SHP77 (cell line): ENCODE measurements at regions not wholly inside any gene's neighbourhood (a gene's known extent, or its start where the extent isn't known, plus 50 kb on each side); places are given as distances from the start of the nearest gene placed in this dataset.
"Not testable (repeated sequence)": the region's sequence is repeated elsewhere in the genome, so short reads cannot be mapped to it uniquely, and the experiment has no call there.

Experiments
- DNase-seq, 2 experiments: peaks; one replicate each; lab custom pipeline; 2025; lab: John Stamatoyannopoulos, UW

DNA sequence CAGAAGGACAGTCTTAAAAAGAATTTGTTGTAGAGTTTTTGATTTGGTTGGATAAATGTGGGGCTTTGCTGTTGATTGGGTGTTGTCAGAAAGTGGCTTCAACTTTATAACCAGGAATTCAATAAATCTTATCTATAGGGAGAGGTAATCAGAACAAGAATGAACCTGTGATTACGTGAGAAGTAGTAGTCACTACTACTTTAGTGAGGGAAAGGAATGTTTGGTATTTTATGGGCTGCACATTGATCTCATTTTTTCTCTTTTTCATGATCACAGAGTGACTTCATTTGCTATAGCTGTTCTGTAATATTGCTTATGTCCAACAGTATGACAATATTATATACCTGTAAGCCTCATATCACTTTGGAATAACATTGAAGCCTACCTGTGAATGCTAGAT, 485.2 kb upstream of the BCHE start:
- DNase-seq, result no peak

GRCh38 chr3:166307756-166308350, 470.6 kb upstream of the BCHE start:
- no peak for DNase-seq

GRCh38 chr3:166304584-166304983, 467.4 kb upstream of the BCHE start:
- no peak for DNase-seq

GRCh38 chr3:166303681-166304080, 466.5 kb upstream of the BCHE start:
- no peak for DNase-seq

- no peak for DNase-seq
Observed at GRCh38 chr3:166302331-166302730, 465.1 kb upstream of the BCHE start.

- no peak for DNase-seq
Observed at GRCh38 chr3:166296179-166296783, 459.1 kb upstream of the BCHE start.

DNA sequence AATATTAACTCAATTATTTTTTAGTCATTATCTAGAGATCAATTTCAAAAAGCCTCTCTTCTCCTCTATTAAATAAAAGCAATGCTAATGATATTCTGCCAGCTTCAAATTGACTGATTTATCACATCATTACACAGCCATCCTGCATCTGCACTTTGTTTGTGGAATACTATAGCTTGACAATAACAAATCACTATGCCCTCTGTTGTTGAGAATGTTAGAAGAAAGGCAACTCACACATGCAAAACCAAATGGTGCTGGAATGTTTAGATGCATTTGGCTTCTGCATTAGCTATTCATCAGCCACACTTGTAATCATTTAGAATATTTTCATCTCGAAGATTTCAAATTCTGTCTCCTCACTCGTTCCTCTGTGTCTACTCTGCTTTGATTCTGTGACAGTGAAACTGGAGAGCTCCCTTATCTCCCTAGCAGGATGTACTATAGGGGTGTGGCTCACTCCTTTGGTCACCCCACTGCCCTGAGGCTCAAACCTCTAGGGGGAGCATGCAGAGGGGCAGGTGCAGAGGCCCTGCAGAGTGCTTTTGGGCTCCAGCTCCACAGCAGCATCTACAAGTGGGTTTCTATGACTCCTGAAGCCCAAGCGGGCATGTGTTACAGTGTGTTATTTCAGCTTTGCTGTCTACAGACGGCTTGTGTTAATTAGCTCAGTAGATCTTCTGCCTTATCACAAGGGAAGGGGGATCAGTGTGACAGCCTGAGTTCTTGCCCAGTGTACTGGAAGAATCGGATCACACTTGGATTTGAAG, 454.1 kb upstream of the BCHE start:
- DNase-seq, result no peak

- DNase-seq, result no peak
Observed at GRCh38 chr3:166285001-166285400, 447.8 kb upstream of the BCHE start.

- DNase-seq, result no peak
Observed at GRCh38 chr3:166283840-166284239, 446.6 kb upstream of the BCHE start.

DNA sequence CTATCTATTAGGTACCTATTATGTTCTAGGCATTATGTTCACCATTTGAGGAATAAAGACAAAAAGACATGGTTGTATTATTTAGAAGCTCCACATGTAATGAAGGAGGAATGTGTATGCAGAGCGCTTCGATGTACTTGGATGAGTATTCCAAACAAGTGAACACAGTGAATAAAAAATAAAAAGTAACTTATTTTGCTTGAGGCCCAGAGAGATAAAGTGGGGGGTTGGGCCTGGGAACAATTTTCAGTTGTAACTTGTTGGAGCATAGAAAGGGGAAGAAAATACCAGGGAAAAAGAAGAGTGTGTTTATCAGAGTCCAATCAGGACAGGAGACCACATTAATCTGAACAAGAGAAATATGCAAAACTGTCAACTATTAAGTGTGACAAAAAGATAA, 445.7 kb upstream of the BCHE start:
- no peak for DNase-seq

DNA sequence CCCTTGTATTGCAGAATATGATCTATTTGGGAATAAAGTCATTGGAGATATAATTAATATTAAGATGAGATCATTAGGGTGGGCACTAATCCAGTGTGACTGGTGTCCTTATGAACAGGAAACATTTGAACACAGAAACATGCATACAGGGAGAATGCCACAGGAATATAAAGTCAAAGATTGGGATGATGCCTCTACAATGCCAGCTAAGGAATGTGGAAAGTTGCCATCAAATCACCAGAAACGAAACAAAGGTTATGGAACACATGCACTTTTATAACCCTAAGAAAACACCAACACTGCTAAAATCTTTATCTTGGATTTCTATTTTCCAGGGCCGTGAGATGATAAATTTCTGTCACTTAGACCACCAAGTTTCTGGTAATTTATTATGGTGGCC, 442.4 kb upstream of the BCHE start:
- DNase-seq, result no peak

DNA sequence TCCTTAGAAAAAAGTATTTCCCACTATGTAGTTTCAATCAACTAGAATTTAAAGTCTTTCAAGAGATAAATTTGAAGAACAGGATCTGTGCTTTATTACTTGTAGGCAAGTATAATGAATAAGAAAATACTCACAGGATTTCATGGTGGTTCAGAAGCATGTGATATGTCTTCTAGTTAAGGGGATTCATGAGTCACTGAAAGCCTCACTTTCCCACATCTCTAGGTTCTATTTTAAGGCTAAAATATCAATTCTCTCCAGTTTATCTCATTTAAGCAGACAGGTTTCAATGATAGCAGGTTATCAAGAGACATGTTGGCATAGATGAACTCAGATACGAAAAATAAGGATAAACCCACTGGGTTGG, 437.8 kb upstream of the BCHE start:
- no peak for DNase-seq

DNA sequence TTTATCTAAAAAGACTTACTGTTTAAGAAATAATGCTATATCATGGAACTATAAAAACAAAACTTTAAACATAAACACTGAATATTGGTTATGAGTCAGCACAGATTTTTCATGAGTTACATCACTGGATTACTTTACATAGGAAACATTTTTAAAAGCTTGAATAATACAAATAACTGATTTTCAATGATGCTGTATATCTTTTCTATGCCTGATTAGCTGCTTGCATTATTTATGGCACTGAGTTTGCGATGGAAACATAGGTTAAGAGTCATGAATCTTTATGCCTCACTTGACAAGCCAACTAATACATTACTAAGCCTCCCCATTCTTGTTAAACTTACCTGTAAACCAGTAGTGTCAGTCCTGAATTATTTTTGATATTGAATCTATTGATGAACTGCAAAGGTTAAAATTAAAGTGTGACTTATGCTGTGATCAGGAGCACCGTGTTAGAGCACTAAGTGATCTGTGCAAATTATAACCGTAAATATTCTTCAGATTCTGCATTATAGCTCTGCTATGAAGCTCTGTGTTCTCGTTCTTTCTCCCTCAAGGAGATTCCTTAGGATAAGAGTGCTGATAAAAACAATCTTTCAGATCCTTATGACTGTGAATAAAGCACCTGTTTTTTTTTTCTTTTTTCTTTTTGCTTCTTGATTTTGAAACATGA, 437.3 kb upstream of the BCHE start:
- DNase-seq, result no peak

DNA sequence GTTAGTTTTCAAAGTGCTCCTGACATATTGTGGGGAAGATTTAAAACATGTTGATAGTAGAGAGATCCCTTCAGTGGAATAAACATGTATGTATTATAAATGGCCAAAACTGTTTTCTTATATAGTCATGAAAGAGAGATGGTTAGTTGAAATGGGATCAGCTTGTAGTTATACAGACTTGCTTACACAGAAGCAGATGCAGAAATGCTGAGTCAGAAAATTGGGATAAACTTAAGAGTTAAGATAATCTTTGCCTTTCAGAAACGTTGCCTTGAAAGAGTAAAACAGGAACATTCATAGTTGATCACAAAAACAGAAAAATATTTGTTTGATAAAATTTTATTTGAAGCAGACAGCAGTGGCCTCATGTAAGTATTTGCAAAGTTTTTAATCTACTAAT, 433.2 kb upstream of the BCHE start:
- no peak for DNase-seq

GRCh38 chr3:166265153-166265552, 427.9 kb upstream of the BCHE start:
- DNase-seq, result no peak

DNA sequence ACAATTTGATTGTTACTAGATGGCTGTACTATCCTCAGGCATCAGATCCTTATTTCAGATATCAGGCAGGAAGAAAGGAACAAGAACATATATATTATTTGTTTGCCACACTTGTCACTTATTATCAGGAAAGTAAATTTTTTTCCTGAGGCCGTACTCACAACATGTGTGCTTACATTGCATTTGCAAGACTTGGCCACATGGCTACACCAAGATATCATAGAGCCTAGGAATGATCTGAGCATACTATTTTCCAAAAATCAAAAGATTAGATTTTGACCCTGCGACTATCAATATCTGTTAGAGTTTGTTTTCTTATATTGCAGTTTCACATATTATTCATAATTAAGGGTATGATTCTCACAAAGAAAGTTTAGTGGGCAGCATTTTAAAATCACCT, 426.2 kb upstream of the BCHE start:
- no peak for DNase-seq

- not testable (repeated sequence) for DNase-seq
Observed at GRCh38 chr3:166258293-166258850, 421.1 kb upstream of the BCHE start.

GRCh38 chr3:166257715-166258114, 420.5 kb upstream of the BCHE start:
- no peak for DNase-seq

DNA sequence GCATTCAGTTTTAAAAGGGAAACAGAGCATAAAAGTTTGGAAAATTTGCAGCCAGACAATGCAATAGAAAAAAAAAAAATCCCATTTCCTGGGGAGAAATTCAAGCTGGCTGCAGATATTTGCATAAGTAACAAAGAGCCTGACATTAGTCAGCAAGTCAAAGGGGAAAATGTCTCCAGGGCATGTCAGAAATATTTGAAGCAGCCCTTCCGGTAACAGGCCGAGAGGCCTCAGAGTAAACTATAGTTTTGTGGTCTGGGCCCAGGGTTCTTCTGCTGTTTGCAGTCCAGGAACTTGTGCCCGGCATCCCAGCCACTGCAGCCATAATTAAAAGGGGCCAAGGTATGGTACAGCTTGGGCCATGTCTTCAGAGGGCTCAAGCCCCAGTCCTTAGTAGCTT, 411.6 kb upstream of the BCHE start:
- no peak for DNase-seq

DNA sequence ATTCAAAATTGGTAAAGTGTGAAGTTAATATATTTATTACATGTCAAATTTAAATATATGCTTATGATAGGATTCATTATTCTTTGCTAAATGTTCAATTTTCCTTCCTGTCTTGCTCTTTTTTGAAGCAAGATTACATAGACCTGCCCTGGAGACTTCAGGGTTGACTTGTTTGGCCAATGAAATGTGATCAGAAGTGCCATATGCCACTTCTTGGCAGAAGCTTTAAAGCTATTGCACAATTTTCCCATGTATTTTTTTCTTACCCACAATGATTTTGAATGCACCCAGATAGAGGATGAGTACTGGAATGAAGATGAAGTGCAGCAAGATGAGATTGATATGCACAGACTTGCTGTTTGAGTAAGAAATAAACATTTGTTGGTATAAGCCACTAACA, 406.3 kb upstream of the BCHE start:
- no peak for DNase-seq

DNA sequence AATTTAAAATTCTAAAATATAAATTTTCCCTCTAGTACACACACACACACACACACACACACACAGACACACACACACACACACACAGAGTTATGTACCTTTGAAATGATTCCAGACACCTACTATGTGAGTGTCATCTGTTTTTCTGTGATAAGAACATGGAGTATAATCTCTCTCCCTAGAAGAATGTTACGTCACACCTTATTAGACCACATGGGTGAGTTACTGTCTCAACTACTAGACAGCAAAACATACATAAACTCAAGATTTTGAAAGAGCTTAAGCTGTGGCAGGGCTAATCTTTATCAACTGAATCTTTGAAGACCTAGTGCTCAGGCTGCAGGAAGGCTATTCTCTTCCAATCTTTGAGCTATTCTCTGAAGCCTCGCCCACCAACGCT, 385.9 kb upstream of the BCHE start:
- no peak for DNase-seq

DNA sequence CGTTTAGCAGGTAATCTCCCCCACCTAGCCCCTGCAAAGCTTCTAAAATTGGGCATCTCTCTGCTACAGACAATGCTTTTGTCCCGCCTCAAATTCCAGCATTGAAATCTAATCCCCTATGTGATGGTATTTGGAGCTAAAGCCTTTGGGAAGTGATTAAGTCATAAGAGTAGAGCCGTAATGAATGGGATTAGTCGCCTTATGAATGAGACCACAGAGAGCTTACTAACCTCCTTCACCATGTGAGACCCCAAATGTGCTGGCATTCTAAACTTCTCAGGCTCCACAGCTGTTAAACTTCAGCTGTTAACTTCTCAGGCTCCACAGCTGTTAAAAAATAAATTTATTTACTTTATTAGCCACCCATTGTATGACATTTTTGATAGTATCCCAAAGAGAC, 374.2 kb upstream of the BCHE start:
- no peak for DNase-seq

DNA sequence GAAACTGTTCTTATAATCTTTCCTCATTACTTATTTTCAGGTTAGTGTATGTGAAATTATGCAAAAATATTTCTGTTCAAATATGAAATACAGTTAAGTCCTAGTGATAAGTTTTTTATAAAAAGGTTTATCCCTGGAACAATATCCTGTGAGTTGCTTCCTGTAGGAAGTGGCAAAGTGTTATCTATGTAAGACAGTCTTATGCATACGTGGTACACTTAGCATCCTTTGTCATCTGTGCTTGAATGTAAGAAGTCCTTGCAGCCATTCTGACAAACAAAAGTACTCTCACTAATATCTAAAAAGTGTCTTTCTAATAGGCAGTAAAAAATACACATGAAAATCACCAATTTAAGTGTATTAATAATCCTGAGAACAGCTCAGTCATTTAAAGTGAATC, 372.5 kb upstream of the BCHE start:
- DNase-seq, result no peak
